H9 (cell line): ENCODE measurements at regions not wholly inside any gene's neighbourhood (a gene's known extent, or its start where the extent isn't known, plus 50 kb on each side); places are given as distances from the start of the nearest gene placed in this dataset.

ENCODE experiments used
- DNase-seq: peaks from one replicate; pipeline ENCODE4 v3.0.0-alpha.2; 2017
- H2AFZ ChIP-seq: one replicate; pipeline ENCODE4 v1.6.1; 2013; ENCODE audit warnings: mild to moderate bottlenecking, low read length, control low read depth, moderate library complexity
- H2AK5ac ChIP-seq: 2 replicates; pipeline ENCODE4 v1.6.1; 2013; ENCODE audit warnings: low read length, control low read depth, mixed read lengths; ENCODE audit not compliant: insufficient read length
- H2BK120ac ChIP-seq: one replicate; pipeline ENCODE4 v1.6.1; 2013; ENCODE audit warnings: low read depth, mild to moderate bottlenecking, low read length, control low read depth, inconsistent platforms; ENCODE audit not compliant: poor library complexity, severe bottlenecking
- H2BK12ac ChIP-seq: 2 replicates; pipeline ENCODE4 v1.6.1; 2013; ENCODE audit warnings: low read length, control low read depth, mixed read lengths, low read depth; ENCODE audit not compliant: insufficient read length
- H2BK15ac ChIP-seq: 2 replicates; pipeline ENCODE4 v1.6.1; 2013; ENCODE audit warnings: low read depth, low read length, control low read depth
- H2BK20ac ChIP-seq: one replicate; pipeline ENCODE4 v1.6.1; 2013; ENCODE audit warnings: low read depth, mild to moderate bottlenecking, low read length, control low read depth, inconsistent platforms; ENCODE audit not compliant: poor library complexity, severe bottlenecking
- H2BK5ac ChIP-seq: 2 replicates; pipeline ENCODE4 v1.6.1; 2013; ENCODE audit warnings: low read length, control low read depth, mixed read lengths; ENCODE audit not compliant: insufficient read length
- H3K14ac ChIP-seq: 2 replicates; pipeline ENCODE4 v1.6.1; 2013; ENCODE audit warnings: low read length, control low read depth; ENCODE audit not compliant: insufficient read depth
- H3K18ac ChIP-seq: 2 replicates; pipeline ENCODE4 v1.6.1; 2013; ENCODE audit warnings: low read depth, mild to moderate bottlenecking, mixed read lengths, low read length, control low read depth; ENCODE audit not compliant: insufficient read length
- H3K23ac ChIP-seq: 2 replicates; pipeline ENCODE4 v1.6.1; 2013; ENCODE audit warnings: low read length, control low read depth, mixed read lengths, low read depth; ENCODE audit not compliant: insufficient read length
- H3K23me2 ChIP-seq: 2 replicates; pipeline ENCODE4 v1.6.1; 2013; ENCODE audit warnings: low read depth, mild to moderate bottlenecking, mixed read lengths, low read length, control low read depth; ENCODE audit not compliant: insufficient read length, poor library complexity, severe bottlenecking
- H3K27ac ChIP-seq: 2 replicates; pipeline ENCODE4 v1.5.1; 2013; ENCODE audit warnings: low read length, control low read depth, mixed read lengths, low read depth; ENCODE audit not compliant: insufficient read length
- H3K27me3 ChIP-seq: 2 replicates; pipeline ENCODE4 v1.6.1; 2013; ENCODE audit warnings: low read length, control low read depth, inconsistent platforms; ENCODE audit not compliant: insufficient read depth
- H3K4ac ChIP-seq: 2 replicates; pipeline ENCODE4 v1.6.1; 2013; ENCODE audit warnings: low read depth, mild to moderate bottlenecking, control low read depth, inconsistent platforms, low read length, moderate library complexity
- H3K4me1 ChIP-seq: 2 replicates; pipeline ENCODE4 v1.6.1; 2013; ENCODE audit warnings: low read length, control low read depth, inconsistent platforms; ENCODE audit not compliant: insufficient read depth
- H3K4me2 ChIP-seq: 2 replicates; pipeline ENCODE4 v1.6.1; 2013; ENCODE audit warnings: low read length, control low read depth, mixed read lengths; ENCODE audit not compliant: insufficient read length, insufficient read depth
- H3K56ac ChIP-seq: 2 replicates; pipeline ENCODE4 v1.6.1; 2013; ENCODE audit warnings: low read depth, mild to moderate bottlenecking, mixed read lengths, low read length, control low read depth; ENCODE audit not compliant: insufficient read length
- H3K79me1 ChIP-seq: 2 replicates; pipeline ENCODE4 v1.6.1; 2013; ENCODE audit warnings: low read depth, mild to moderate bottlenecking, moderate library complexity, low read length, control low read depth, inconsistent platforms; ENCODE audit not compliant: insufficient read depth, poor library complexity, severe bottlenecking
- H3K79me2 ChIP-seq: 2 replicates; pipeline ENCODE4 v1.6.1; 2013; ENCODE audit warnings: low read length, control low read depth, inconsistent platforms; ENCODE audit not compliant: insufficient read depth
- H3K9ac ChIP-seq: 2 replicates; pipeline ENCODE4 v1.6.1; 2013; ENCODE audit warnings: low read length, control low read depth, mixed read lengths; ENCODE audit not compliant: insufficient read length; ENCODE audit errors: extremely low read depth
- H3K9me3 ChIP-seq: one replicate; pipeline ENCODE4 v1.6.1; 2013; ENCODE audit warnings: low read depth, low read length, inconsistent platforms; ENCODE audit not compliant: control insufficient read depth
- H3T11ph ChIP-seq: one replicate; pipeline ENCODE4 v1.6.1; 2013; ENCODE audit warnings: mild to moderate bottlenecking, low read length, control low read depth, inconsistent platforms
- H4K20me1 ChIP-seq: one replicate; pipeline ENCODE4 v1.6.1; 2013; ENCODE audit not compliant: control insufficient read depth, insufficient read length, insufficient read depth
- H4K5ac ChIP-seq: 2 replicates; pipeline ENCODE4 v1.6.1; 2013; ENCODE audit warnings: low read depth, mild to moderate bottlenecking, mixed read lengths, low read length, control low read depth; ENCODE audit not compliant: insufficient read length
- H4K8ac ChIP-seq: replicated peaks from 2 replicates; pipeline ENCODE4 v1.6.1; 2013; ENCODE audit warnings: low read length, control low read depth, mixed read lengths, low read depth; ENCODE audit not compliant: insufficient read length
- H4K91ac ChIP-seq: 2 replicates; pipeline ENCODE4 v1.6.1; 2013; ENCODE audit warnings: low read depth, mild to moderate bottlenecking, moderate library complexity, mixed read lengths, low read length, control low read depth; ENCODE audit not compliant: insufficient read length
- H3K27ac Mint-ChIP-seq, 3 experiments: 2 replicates in 2 of 3; 3 replicates in 1 of 3; pipeline ENCODE4 v1.8.0; 2020 to 2021; ENCODE audit warnings: mixed read lengths in 3 of 3, mild to moderate bottlenecking in 1 of 3, moderate library complexity in 1 of 3
- H3K27me3 Mint-ChIP-seq: 2 replicates; pipeline ENCODE4 v1.8.0; 2021; ENCODE audit warnings: low read depth, mild to moderate bottlenecking, moderate library complexity, mixed read lengths
- H3K36me3 Mint-ChIP-seq, 3 experiments: 2 replicates in 2 of 3; 3 replicates in 1 of 3; pipeline ENCODE4 v1.8.0; 2020 to 2021; ENCODE audit warnings: low read depth in 3 of 3, mixed read lengths in 3 of 3; ENCODE audit not compliant: insufficient read depth in 1 of 3
- H3K4me1 Mint-ChIP-seq, 2 experiments: 2 replicates each; pipeline ENCODE4 v1.8.0; 2020; ENCODE audit warnings: mixed read lengths in 2 of 2
- H3K4me3 Mint-ChIP-seq, 2 experiments: 2 replicates in 1 of 2; 3 replicates in 1 of 2; pipeline ENCODE4 v1.8.0; 2020 to 2021; ENCODE audit warnings: mild to moderate bottlenecking in 2 of 2, mixed read lengths in 2 of 2, moderate library complexity in 1 of 2
- H3K9me3 Mint-ChIP-seq, 2 experiments: 2 replicates in 1 of 2; 3 replicates in 1 of 2; pipeline ENCODE4 v1.8.0; 2020; ENCODE audit warnings: mild to moderate bottlenecking in 2 of 2, mixed read lengths in 2 of 2, moderate library complexity in 1 of 2
- CTCF ChIP-seq: fragments of 200-600 bp; sonication (generic); conservative IDR thresholded peaks from 3 replicates; pipeline ENCODE4 v1.8.0; 2021; ENCODE audit warnings: antibody characterized with exemption, mild to moderate bottlenecking
- WGBS: extraction: QIAGEN DNeasy Blood & Tissue Kit; methylation state at CpG from one replicate; pipeline ENCODE4 v1.1.7; 2013; ENCODE audit warnings: missing lambda C conversion rate, low lambda C conversion rate, mixed read lengths; ENCODE audit not compliant: insufficient read length; ENCODE audit errors: extremely low coverage; 5-methylcytosine and 5-hydroxymethylcytosine counted together

- no peak overlapping the region for H3K56ac ChIP-seq
- no peak overlapping the region for H2BK5ac ChIP-seq
- no peak overlapping the region for H2AFZ ChIP-seq
- H2BK15ac ChIP-seq: no peak overlapping the region
- H2AK5ac ChIP-seq: no peak overlapping the region
- no peak overlapping the region for H3K18ac ChIP-seq
- H3K4me3 Mint-ChIP-seq: no peak overlapping the region
- H3K27ac Mint-ChIP-seq: no peak overlapping the region
- H3K23ac ChIP-seq: no peak overlapping the region
- no CpG with 5 or more reads among the region's 5 CpGs for WGBS
- no peak overlapping the region for H3T11ph ChIP-seq
- peaks cover 3 to 17% of the 10 kb centered on the region in 2 experiments for H3K4me1 Mint-ChIP-seq
- H2BK20ac ChIP-seq: no peak overlapping the region
- H4K8ac ChIP-seq: no peak overlapping the region
- H3K4me2 ChIP-seq: no peak overlapping the region
- H3K4ac ChIP-seq: no peak overlapping the region
- H3K4me1 ChIP-seq: no peaks in the 10 kb centered on the region; the same call in 1 of the 2 replicates
- no peak overlapping the region for H3K14ac ChIP-seq
- H2BK12ac ChIP-seq: no peak overlapping the region
- no peak for DNase-seq
- peaks cover 0 to 5% of the 10 kb centered on the region in 2 experiments; a peak in 4 of 5 replicates for H3K9me3 Mint-ChIP-seq
- H3K79me1 ChIP-seq: no peaks in the 10 kb centered on the region
- H3K9me3 ChIP-seq: no peaks in the 10 kb centered on the region
- H3K9ac ChIP-seq: no peak overlapping the region
- no peak for TF ChIP-seq CTCF
- H4K20me1 ChIP-seq: no peaks in the 10 kb centered on the region
- H4K91ac ChIP-seq: no peak overlapping the region
- no peak overlapping the region for H3K27ac ChIP-seq
- H3K36me3 Mint-ChIP-seq: peaks cover 0 to 7% (median 2%) of the 10 kb centered on the region in 3 experiments; a peak in 3 of 7 replicates
- no peaks in the 10 kb centered on the region for H3K23me2 ChIP-seq
- H2BK120ac ChIP-seq: no peak overlapping the region
- no peaks in the 10 kb centered on the region for H3K79me2 ChIP-seq
- no peak overlapping the region for H4K5ac ChIP-seq
- H3K27me3 Mint-ChIP-seq: no peaks in the 10 kb centered on the region
- H3K27me3 ChIP-seq: no peaks in the 10 kb centered on the region
These were observed 323.9 kb downstream of the SMAD2 start for GRCh38 chr18:47606526-47606925.
